ENCODE measurements at regions not wholly inside any gene's neighbourhood (a gene's known extent, or its start where the extent isn't known, plus 50 kb on each side); places are given as distances from the start of the nearest gene placed in this dataset.

- TF ChIP-seq CTCF (conservative IDR thresholded peaks at IDR 0.05; ENCODE audit: control insufficient read depth, insufficient read depth, low read depth, low read length), result no peak
- DNase-seq (ENCODE audit: low read depth), result no peak
- no peak overlapping the region for H3K4me3 ChIP-seq (ENCODE audit: control insufficient read depth, low read depth, low read length)
These were observed 133.7 kb downstream of the PAPOLA start for GRCh38 chr14:96635850-96636249.

- no peak for DNase-seq (ENCODE audit: low read depth)
- H3K4me3 ChIP-seq (ENCODE audit: control insufficient read depth, low read depth, low read length), result no peak overlapping the region
- no peak for TF ChIP-seq CTCF (conservative IDR thresholded peaks at IDR 0.05; ENCODE audit: control insufficient read depth, insufficient read depth, low read depth, low read length)
These were observed 135.3 kb downstream of the PAPOLA start for GRCh38 chr14:96637521-96637920.

DNA sequence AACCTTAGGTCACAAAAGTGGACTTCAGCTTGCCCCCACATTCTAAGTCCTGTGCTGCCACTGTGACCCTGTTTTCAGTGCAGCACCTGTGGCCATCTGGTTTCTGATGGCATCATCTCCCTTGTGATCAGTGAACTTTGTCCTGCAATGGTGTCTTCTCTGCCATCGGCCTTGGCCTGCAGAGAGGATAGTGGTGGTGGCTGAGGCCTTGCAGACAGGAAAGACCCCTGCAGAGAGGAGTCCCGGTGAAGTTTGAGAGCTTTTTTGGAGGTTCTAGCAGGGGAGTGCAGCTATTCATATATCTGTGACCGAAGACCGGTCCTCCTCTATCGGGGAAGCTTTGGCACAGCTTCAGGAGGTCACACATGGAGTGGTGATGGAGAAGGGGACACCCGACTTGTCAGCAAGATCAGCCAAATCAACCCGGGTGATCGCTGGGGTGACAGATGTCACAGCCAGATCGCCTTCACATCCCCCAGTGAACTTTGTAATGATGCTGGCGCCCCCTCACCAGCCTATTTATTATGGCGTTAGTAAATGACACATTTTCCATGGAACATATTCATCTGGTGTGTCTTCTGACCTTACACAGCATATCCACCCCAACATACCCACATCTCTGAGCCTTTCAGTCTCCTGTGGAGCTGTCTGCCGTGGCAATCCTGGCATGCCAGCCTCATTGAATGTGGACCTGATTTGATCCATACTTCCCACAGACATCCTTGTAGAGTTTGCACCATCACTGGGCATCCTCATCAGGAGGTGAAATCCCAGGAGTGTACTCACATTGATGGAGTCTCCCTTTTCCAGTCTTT, 136.1 kb downstream of the PAPOLA start:
- no peak overlapping the region for H3K4me3 ChIP-seq (ENCODE audit: control insufficient read depth, low read depth, low read length)
- no peak for DNase-seq (ENCODE audit: low read depth)
- TF ChIP-seq CTCF (conservative IDR thresholded peaks at IDR 0.05; ENCODE audit: control insufficient read depth, insufficient read depth, low read depth, low read length), result no peak

- DNase-seq (ENCODE audit: low read depth), result no peak
- H3K4me3 ChIP-seq (ENCODE audit: control insufficient read depth, low read depth, low read length), result no peak overlapping the region
- no peak for TF ChIP-seq CTCF (conservative IDR thresholded peaks at IDR 0.05; ENCODE audit: control insufficient read depth, insufficient read depth, low read depth, low read length)
These were observed 137.4 kb downstream of the PAPOLA start for GRCh38 chr14:96639550-96639949.

GRCh38 chr14:96648506-96649326, 146.5 kb downstream of the PAPOLA start:
- TF ChIP-seq CTCF (conservative IDR thresholded peaks at IDR 0.05; ENCODE audit: control insufficient read depth, insufficient read depth, low read depth, low read length), result no peak
- DNase-seq (ENCODE audit: low read depth), result no peak
- no peak overlapping the region for H3K4me3 ChIP-seq (ENCODE audit: control insufficient read depth, low read depth, low read length)

DNA sequence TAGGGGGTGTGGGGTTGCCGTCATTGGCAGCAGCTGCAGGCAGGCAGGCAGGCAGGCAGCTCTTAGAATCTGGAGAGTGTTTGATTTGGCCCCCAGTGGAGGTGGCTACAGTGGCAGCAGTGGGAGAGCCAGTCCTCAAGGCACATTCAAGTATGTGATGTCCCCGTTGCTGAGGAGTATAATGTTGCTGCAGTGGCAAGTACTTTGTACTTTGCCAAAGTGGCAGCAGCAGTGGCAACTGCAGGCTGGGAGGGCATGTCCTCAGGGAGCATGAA, 147.1 kb downstream of the PAPOLA start:
- no peak for TF ChIP-seq CTCF (conservative IDR thresholded peaks at IDR 0.05; ENCODE audit: control insufficient read depth, insufficient read depth, low read depth, low read length)

More for the DNA sequence above, 147.1 kb downstream of the PAPOLA start:
- no peak for DNase-seq (ENCODE audit: low read depth)
- H3K4me3 ChIP-seq (ENCODE audit: control insufficient read depth, low read depth, low read length), result no peak overlapping the region
